ENCODE measurements at regions not wholly inside any gene's neighbourhood (a gene's known extent, or its start where the extent isn't known, plus 50 kb on each side); places are given as distances from the start of the nearest gene placed in this dataset.

DNA sequence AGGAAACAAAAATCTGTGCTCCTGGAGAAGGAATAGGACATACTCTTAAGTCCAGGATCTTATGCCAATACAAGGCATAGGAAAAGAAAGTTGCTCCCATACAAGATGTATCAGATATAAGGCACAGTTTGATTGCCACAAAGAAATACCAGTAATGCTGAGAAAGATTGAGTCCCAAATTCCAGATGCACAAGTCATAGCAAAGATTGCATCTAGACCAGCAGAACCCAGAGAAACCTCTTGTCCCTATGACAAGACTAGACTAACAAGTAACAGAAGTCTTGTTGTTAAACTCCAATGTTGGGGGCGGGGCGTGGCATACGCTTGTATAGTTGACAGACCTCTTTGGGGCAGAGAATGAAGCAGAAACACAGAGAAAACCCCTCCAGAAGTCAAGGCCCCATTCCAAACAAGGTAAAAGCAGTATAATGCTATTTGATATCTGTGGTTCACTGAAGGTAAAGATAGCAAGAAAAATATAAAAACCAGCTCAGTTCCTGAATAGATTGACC lies 671.5 kb upstream of the GRIA3 start:
- H3K36me3 ChIP-seq (ENCODE audit: control insufficient read depth, insufficient read depth, low read length): no peaks in the 10 kb centered on the region
- no peaks in the 10 kb centered on the region for H3K9me3 ChIP-seq (ENCODE audit: control insufficient read depth, insufficient read depth, low read depth, low read length)
- TF ChIP-seq POLR2AphosphoS5 (IDR thresholded peaks at IDR 0.05; ENCODE audit: low read depth, low read length) (no peak), TCF7L2 (IDR thresholded peaks at IDR 0.05; ENCODE audit: low read depth, low read length) (no peak)
- TF ChIP-seq, protein P1, sequence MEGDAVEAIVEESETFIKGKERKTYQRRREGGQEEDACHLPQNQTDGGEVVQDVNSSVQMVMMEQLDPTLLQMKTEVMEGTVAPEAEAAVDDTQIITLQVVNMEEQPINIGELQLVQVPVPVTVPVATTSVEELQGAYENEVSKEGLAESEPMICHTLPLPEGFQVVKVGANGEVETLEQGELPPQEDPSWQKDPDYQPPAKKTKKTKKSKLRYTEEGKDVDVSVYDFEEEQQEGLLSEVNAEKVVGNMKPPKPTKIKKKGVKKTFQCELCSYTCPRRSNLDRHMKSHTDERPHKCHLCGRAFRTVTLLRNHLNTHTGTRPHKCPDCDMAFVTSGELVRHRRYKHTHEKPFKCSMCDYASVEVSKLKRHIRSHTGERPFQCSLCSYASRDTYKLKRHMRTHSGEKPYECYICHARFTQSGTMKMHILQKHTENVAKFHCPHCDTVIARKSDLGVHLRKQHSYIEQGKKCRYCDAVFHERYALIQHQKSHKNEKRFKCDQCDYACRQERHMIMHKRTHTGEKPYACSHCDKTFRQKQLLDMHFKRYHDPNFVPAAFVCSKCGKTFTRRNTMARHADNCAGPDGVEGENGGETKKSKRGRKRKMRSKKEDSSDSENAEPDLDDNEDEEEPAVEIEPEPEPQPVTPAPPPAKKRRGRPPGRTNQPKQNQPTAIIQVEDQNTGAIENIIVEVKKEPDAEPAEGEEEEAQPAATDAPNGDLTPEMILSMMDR (IDR thresholded peaks at IDR 0.05): no peak
- TF ChIP-seq, protein P2, sequence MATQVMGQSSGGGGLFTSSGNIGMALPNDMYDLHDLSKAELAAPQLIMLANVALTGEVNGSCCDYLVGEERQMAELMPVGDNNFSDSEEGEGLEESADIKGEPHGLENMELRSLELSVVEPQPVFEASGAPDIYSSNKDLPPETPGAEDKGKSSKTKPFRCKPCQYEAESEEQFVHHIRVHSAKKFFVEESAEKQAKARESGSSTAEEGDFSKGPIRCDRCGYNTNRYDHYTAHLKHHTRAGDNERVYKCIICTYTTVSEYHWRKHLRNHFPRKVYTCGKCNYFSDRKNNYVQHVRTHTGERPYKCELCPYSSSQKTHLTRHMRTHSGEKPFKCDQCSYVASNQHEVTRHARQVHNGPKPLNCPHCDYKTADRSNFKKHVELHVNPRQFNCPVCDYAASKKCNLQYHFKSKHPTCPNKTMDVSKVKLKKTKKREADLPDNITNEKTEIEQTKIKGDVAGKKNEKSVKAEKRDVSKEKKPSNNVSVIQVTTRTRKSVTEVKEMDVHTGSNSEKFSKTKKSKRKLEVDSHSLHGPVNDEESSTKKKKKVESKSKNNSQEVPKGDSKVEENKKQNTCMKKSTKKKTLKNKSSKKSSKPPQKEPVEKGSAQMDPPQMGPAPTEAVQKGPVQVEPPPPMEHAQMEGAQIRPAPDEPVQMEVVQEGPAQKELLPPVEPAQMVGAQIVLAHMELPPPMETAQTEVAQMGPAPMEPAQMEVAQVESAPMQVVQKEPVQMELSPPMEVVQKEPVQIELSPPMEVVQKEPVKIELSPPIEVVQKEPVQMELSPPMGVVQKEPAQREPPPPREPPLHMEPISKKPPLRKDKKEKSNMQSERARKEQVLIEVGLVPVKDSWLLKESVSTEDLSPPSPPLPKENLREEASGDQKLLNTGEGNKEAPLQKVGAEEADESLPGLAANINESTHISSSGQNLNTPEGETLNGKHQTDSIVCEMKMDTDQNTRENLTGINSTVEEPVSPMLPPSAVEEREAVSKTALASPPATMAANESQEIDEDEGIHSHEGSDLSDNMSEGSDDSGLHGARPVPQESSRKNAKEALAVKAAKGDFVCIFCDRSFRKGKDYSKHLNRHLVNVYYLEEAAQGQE (IDR thresholded peaks at IDR 0.05; ENCODE audit: insufficient read depth in 1 of 2, low read depth in 2 of 2, low read length in 1 of 2): no peak
- ATAC-seq (no peak), DNase-seq (ENCODE audit: low read depth, low spot score) (no peak)
- no peaks in the 10 kb centered on the region for H3K27me3 ChIP-seq (ENCODE audit: control insufficient read depth, insufficient read depth, low read length)
- H3K4me1 ChIP-seq (ENCODE audit: control insufficient read depth, insufficient read depth, low read length): no peaks in the 10 kb centered on the region
- CTCF ChIA-PET: no interaction called here
- no peak overlapping the region for H3K4me3 ChIP-seq (ENCODE audit: low read depth in 2 of 2, low read length in 2 of 2)
- intact Hi-C loops (cut with micrococcal nuclease; ENCODE audit: unreplicated experiment) (no loop called here), in situ Hi-C loops (cut with HindIII; ENCODE audit: low pct_unique_long_range_greater_than_20kb, low sequenced_read_pairs) (no loop called here)
- POLR2A ChIA-PET: no interaction called here
- no peak overlapping the region for H3K27ac ChIP-seq (ENCODE audit: low read length)
- no TSS peak for BruUV-seq (replicated peaks)

DNA sequence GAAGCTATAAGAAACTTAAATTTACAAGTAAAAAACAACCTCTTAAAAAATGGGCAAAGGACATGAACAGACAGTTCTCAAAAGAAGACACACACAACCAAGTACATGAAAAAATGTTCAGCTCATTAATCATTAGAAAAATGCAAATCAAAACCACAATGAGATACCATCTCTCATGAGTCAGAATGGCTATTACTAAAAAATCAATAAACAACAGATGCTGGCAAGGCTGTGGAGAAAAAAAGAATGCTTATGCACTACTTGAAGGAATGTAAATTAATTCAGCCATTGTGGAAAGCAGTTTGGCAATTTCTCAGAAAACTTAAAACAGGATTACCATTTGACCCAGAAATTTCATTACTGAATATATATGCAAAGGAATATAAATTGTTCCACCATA lies 666.3 kb upstream of the GRIA3 start:
- Histone ChIP-seq H3K36me3 (ENCODE audit: control insufficient read depth, insufficient read depth, low read length) (no peaks in the 10 kb centered on the region), H3K4me1 (ENCODE audit: control insufficient read depth, insufficient read depth, low read length) (no peaks in the 10 kb centered on the region), H3K27ac (ENCODE audit: low read length) (no peak overlapping the region), H3K4me3 (ENCODE audit: low read depth in 2 of 2, low read length in 2 of 2) (no peak overlapping the region), H3K9me3 (ENCODE audit: control insufficient read depth, insufficient read depth, low read depth, low read length) (no peaks in the 10 kb centered on the region), H3K27me3 (ENCODE audit: control insufficient read depth, insufficient read depth, low read length) (no peaks in the 10 kb centered on the region)
- DNase-seq (ENCODE audit: low read depth, low spot score) (no peak), ATAC-seq (no peak)
- no TSS peak for BruUV-seq (replicated peaks)
- in situ Hi-C loops (cut with HindIII; ENCODE audit: low pct_unique_long_range_greater_than_20kb, low sequenced_read_pairs): no loop called here
- no peak for TF ChIP-seq POLR2AphosphoS5 (IDR thresholded peaks at IDR 0.05; ENCODE audit: low read depth, low read length)
- TF ChIP-seq, protein P2 (IDR thresholded peaks at IDR 0.05; ENCODE audit: insufficient read depth in 1 of 2, low read depth in 2 of 2, low read length in 1 of 2): no peak
- no peak for TF ChIP-seq SIN3A (IDR thresholded peaks at IDR 0.05; ENCODE audit: borderline replicate concordance, insufficient read depth, low read depth, low read length)
- TF ChIP-seq, protein P1 (IDR thresholded peaks at IDR 0.05): no peak
- no peak for TF ChIP-seq TCF7L2 (IDR thresholded peaks at IDR 0.05; ENCODE audit: low read depth, low read length)
- intact Hi-C loops (cut with micrococcal nuclease; ENCODE audit: unreplicated experiment): no loop called here
- ChIA-PET POLR2A (no interaction called here), CTCF (no interaction called here)

All from Panc1 (cell line).